Ovary (tissue), 3 donors: ENCODE measurements at regions not wholly inside any gene's neighbourhood (a gene's known extent, or its start where the extent isn't known, plus 50 kb on each side); places are given as distances from the start of the nearest gene placed in this dataset.

Source experiments
- CTCF ChIP-seq, 3 donors: fragments of 450-650 bp in 2 of 3; fragments of 200-600 bp in 1 of 3; IDR thresholded peaks; one replicate each; pipeline versions ENCODE4 v1.5.1 to v1.8.0; 2016 to 2022; ENCODE audit warnings: antibody characterized with exemption in 3 of 3, mild to moderate bottlenecking in 1 of 3
- EP300 ChIP-seq: sonication (generic); formaldehyde crosslinking; IDR thresholded peaks from one replicate; pipeline ENCODE4 v1.6.1; 2017; ENCODE audit warnings: antibody characterized with exemption
- donor health status: DM: no; HTN: no; CAD: no.

- TF ChIP-seq CTCF (IDR thresholded peaks at IDR 0.05) (no peak), EP300 (no peak)
Measured at GRCh38 chr15:39236375-39236774, 344.5 kb upstream of the THBS1 start.
